RWPE1 (cell line): ENCODE measurements at regions not wholly inside any gene's neighbourhood (a gene's known extent, or its start where the extent isn't known, plus 50 kb on each side); places are given as distances from the start of the nearest gene placed in this dataset.

Experiments used
- CTCF ChIA-PET: fragments of 350-600 bp; sonication (Branson Sonifier 250); formaldehyde crosslinking; extraction: SDS; loops from one replicate; lab custom pipeline; 2021; lab: Yijun Ruan, JAX
- POLR2A ChIA-PET: fragments of 400-600 bp; formaldehyde crosslinking; extraction: SDS; loops from one replicate; lab custom pipeline; 2020; ENCODE audit warnings: antibody characterized with exemption; ENCODE audit not compliant: low non-redundant PET; lab: Yijun Ruan, JAX
- DNase-seq: peaks from one replicate; pipeline ENCODE4 v3.0.0; 2012; ENCODE audit warnings: low spot score
- H3K27ac ChIP-seq: fragments of 450-650 bp; 2 replicates; pipeline ENCODE4 v1.5.1; 2017
- TF ChIP-seq, protein P1 (sequence below): fragments of 450-650 bp; conservative IDR thresholded peaks from 2 replicates; pipeline ENCODE4 v1.5.1; 2017; ENCODE audit warnings: low read depth, mild to moderate bottlenecking

DNA sequence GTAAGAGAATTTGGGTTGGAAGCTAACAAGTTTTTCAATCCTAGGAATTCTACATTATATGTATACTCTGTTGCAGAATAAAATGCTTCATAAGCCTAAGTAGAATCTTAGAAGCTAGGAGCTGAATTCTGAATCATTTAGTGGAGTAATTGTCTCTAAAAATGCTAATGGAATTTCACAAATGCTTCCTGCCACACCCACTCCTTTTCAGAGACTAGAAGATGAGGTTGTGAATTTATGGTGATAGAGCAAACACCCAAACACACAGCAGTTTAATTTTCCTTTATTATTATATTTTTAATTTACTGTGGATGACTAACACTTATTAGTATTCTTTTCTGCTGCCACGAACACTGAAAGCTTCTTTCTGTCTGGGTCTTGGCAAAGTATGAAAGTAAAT, 208.0 kb upstream of the PDE4D start:
- H3K27ac ChIP-seq: no peak overlapping the region
- POLR2A ChIA-PET: no interaction called here
- TF ChIP-seq, protein P1, sequence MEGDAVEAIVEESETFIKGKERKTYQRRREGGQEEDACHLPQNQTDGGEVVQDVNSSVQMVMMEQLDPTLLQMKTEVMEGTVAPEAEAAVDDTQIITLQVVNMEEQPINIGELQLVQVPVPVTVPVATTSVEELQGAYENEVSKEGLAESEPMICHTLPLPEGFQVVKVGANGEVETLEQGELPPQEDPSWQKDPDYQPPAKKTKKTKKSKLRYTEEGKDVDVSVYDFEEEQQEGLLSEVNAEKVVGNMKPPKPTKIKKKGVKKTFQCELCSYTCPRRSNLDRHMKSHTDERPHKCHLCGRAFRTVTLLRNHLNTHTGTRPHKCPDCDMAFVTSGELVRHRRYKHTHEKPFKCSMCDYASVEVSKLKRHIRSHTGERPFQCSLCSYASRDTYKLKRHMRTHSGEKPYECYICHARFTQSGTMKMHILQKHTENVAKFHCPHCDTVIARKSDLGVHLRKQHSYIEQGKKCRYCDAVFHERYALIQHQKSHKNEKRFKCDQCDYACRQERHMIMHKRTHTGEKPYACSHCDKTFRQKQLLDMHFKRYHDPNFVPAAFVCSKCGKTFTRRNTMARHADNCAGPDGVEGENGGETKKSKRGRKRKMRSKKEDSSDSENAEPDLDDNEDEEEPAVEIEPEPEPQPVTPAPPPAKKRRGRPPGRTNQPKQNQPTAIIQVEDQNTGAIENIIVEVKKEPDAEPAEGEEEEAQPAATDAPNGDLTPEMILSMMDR: no peak
- no peak for DNase-seq
- CTCF ChIA-PET: no interaction called here

DNA sequence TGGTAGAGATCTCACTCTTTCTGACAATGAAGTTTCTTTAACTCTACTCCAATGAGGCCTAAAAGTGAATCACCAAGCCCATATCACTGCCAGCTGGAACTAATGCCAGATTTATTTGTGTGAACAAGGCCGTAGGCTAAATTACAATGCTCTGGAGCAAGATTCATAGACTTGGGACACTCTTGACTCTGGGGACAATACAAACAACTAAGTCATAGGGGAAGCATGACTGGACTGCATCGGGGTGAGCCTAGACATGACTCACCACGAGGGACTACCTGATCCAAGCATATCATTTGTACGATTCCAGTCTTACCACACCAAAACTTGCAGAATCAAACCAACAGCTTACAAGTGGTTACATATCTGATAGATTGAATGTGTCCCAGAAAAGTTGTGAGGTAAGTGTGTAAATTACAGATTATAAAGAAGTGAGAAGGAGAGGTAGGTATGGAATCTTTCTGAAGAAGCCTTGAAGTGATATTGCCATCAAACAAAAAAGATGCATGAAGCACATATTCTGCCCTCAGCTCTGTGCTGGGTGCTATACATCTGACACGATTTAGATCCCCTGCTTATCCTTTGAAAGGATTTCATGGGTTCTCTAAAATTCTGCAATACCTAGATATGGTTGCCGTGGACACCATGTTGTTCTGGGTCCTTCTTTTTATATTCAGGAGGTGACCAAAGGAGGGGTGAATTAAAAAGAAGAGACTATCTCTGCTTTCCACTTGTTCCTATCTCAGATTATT, 199.3 kb upstream of the PDE4D start:
- TF ChIP-seq, protein P1: no peak
- ChIA-PET CTCF (interaction anchor here (0.6 to 0.7 kb wide), 2 partner anchors 34 to 49 kb away, joined by 3 read pairs; no protein-coding TSS in a partner anchor), POLR2A (no interaction called here)
- DNase-seq: peak; percentile 2
- H3K27ac ChIP-seq: no peak overlapping the region

DNA sequence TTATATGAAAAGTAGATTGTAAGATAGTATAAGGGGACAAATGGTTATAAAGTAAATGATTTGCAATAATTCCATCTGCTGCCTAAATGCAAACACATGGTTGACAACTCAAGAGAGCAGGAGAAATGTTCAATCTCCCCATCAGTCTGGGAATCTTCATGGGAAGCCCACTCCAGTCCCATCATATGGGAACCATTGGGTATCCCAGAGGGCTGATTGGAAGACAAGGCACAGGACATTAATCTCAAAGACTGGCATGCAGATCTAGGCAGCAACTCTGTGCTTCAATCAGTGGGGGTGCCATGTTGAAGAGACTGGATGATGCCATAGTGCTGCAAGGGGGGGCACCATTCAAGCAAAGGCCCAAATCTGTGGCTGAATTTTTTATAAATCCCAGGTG, 193.1 kb upstream of the PDE4D start:
- TF ChIP-seq, protein P1: no peak
- no peak for DNase-seq
- no peak overlapping the region for H3K27ac ChIP-seq
- ChIA-PET POLR2A (no interaction called here), CTCF (no interaction called here)

DNA sequence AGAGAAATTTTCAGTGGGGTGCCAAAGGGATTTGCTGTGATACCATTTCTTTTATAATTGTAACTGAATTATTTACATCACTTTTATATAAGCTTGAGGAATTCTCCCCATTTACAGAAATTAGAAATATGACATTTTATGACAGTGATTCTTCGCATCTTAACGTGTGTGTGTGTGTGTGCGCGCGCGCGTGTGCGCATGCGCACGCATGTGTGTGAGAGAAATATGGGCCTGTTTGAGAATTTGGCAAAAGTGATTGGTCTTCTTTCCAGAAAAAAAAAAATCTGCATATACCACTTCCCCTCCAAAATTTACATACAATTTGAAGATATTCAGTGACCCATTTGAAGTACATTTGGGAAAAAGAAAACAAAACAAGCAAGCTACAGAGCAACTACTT, 190.7 kb upstream of the PDE4D start:
- no peak overlapping the region for H3K27ac ChIP-seq
- no peak for DNase-seq
- ChIA-PET POLR2A (no interaction called here), CTCF (no interaction called here)
- TF ChIP-seq, protein P1: no peak

DNA sequence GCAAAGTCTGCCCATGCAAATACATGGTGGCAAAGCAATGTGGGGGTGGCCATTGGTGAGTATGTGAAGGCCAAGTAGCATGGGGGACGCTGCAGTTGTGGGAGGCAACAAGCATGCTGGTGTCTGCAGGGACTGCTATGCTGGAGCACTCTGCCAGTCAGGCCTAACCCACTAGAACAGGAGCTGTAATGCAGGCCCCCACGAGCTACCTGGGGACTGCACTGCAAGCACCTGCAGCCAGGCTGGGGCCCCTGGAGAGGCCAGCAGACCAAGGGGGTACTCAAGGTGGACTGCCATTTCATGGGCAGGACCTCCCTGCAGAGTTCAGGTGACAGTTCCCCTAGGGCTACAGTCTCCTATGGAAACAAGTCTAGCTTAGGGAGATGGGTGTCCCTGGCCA, 183.8 kb upstream of the PDE4D start:
- TF ChIP-seq, protein P1: no peak
- H3K27ac ChIP-seq: no peak overlapping the region
- POLR2A ChIA-PET: no interaction called here
- no peak for DNase-seq
- CTCF ChIA-PET: no interaction called here

DNA sequence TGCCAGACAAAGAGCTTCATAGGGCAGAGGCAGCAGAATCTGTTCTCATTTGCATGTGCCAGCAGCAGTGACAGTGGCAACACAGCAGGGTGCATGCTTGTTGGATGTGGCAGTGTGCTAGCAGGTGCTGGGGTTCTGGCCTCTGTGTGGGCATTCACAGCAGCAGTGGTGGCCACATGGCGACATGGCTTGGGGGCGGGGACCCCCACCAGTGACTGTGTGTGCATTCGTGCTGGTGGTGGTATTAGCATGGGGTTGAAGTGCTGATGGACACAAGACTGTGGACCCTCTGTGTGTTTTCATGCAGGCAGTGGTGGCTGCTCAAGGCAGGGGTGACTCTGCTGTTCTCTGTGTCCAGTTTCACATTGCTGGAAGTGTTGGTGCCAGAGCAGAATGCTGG, 183.2 kb upstream of the PDE4D start:
- TF ChIP-seq, protein P1: no peak
- POLR2A ChIA-PET: no interaction called here
- DNase-seq: no peak
- no peak overlapping the region for H3K27ac ChIP-seq
- CTCF ChIA-PET: no interaction called here
